ENCODE measurements at regions not wholly inside any gene's neighbourhood (a gene's known extent, or its start where the extent isn't known, plus 50 kb on each side); places are given as distances from the start of the nearest gene placed in this dataset.
A peak's percentile ranks its signal among the peaks of the same experiment; 100 is the strongest.

GRCh38 chr22:46054091-46055073 lies 77.4 kb upstream of the WNT7B start:
- peak; percentile 39 for DNase-seq

GRCh38 chr22:46055181-46055875 lies 78.4 kb upstream of the WNT7B start:
- no peak for DNase-seq

- no peak for DNase-seq
Observed at GRCh38 chr22:46055911-46056545, 79.1 kb upstream of the WNT7B start.

GRCh38 chr22:46056546-46057245 lies 79.7 kb upstream of the WNT7B start:
- no peak for DNase-seq

GRCh38 chr22:46057246-46058090 lies 80.5 kb upstream of the WNT7B start:
- DNase-seq: no peak

GRCh38 chr22:46058091-46058420 lies 81.1 kb upstream of the WNT7B start:
- DNase-seq: peak; percentile 94

GRCh38 chr22:46058591-46059519 lies 81.9 kb upstream of the WNT7B start:
- DNase-seq: no peak

GRCh38 chr22:46060292-46061123 lies 83.5 kb upstream of the WNT7B start:
- no peak for DNase-seq

GRCh38 chr22:46061124-46061500 lies 84.2 kb upstream of the WNT7B start:
- no peak for DNase-seq

- no peak for DNase-seq
Observed at GRCh38 chr22:46061501-46062231, 84.7 kb upstream of the WNT7B start.

- DNase-seq: no peak
Observed at GRCh38 chr22:46062232-46062615, 85.3 kb upstream of the WNT7B start.

GRCh38 chr22:46062971-46063631 lies 86.1 kb upstream of the WNT7B start:
- no peak for DNase-seq

- no peak for DNase-seq
Observed at GRCh38 chr22:46063846-46064227, 86.5 kb upstream of the PPARA start.

GRCh38 chr22:46064228-46064965 lies 85.9 kb upstream of the PPARA start:
- no peak for DNase-seq

GRCh38 chr22:46064966-46065666 lies 85.2 kb upstream of the PPARA start:
- no peak for DNase-seq

GRCh38 chr22:46065691-46066454 lies 84.5 kb upstream of the PPARA start:
- DNase-seq: no peak

- no peak for DNase-seq
Observed at GRCh38 chr22:46066691-46067090, 83.6 kb upstream of the PPARA start.

Measured in suppressor macrophage treated with lipopolysaccharide for 4 hours (primary cell).